Caco-2 (cell line): ENCODE measurements at regions not wholly inside any gene's neighbourhood (a gene's known extent, or its start where the extent isn't known, plus 50 kb on each side); places are given as distances from the start of the nearest gene placed in this dataset.

Experiments used
- BruUV-seq: library from RNA; stranded (reverse); fragments of 400-500 nt; replicated peaks from 2 replicates; lab custom pipeline; 2021; lab: Mats Ljungman, UMichigan
- CTCF ChIA-PET: fragments of 300-600 bp; sonication (Branson Sonifier 250); formaldehyde crosslinking; loops from one replicate; lab custom pipeline; 2022; ENCODE audit warnings: antibody characterized with exemption; lab: Charles Lee
- POLR2A ChIA-PET: fragments of 300-600 bp; sonication (Branson Sonifier 250); formaldehyde crosslinking; loops from one replicate; lab custom pipeline; 2022; ENCODE audit warnings: antibody characterized with exemption; lab: Charles Lee
- DNase-seq, 2 experiments: peaks; one replicate each; pipeline versions ENCODE4 v3.0.0 to v3.0.0-alpha.2; 2020 to 2022
- H3K27me3 ChIP-seq: replicated peaks from 2 replicates; pipeline ENCODE4 v1.6.0; 2011; ENCODE audit warnings: low read length; ENCODE audit not compliant: control insufficient read depth, insufficient read depth
- H3K36me3 ChIP-seq: 2 replicates; pipeline ENCODE4 v1.5.1; 2011; ENCODE audit warnings: low read length; ENCODE audit not compliant: control insufficient read depth, insufficient read depth
- H3K4me1 ChIP-seq: fragments of 250-450 bp; sonication (Bioruptor Pico); 2 replicates; pipeline ENCODE4 v1.5.1; 2020; ENCODE audit warnings: mild to moderate bottlenecking
- H3K4me3 ChIP-seq: 2 replicates; pipeline ENCODE4 v1.5.1; 2011; ENCODE audit warnings: low read depth, mild to moderate bottlenecking, control low read depth, low read length
- H3K9me3 ChIP-seq: fragments of 250-450 bp; sonication (Bioruptor Pico); 2 replicates; pipeline ENCODE4 v1.5.1; 2020; ENCODE audit warnings: mild to moderate bottlenecking, moderate library complexity
- H3K27ac Mint-ChIP-seq: one replicate; pipeline ENCODE4 v1.8.0; 2022; ENCODE audit warnings: mixed read lengths; ENCODE audit not compliant: unreplicated experiment
- H3K27me3 Mint-ChIP-seq: one replicate; pipeline ENCODE4 v1.8.0; 2022; ENCODE audit warnings: mixed read lengths; ENCODE audit not compliant: insufficient read depth, unreplicated experiment
- H3K36me3 Mint-ChIP-seq: one replicate; pipeline ENCODE4 v1.8.0; 2022; ENCODE audit warnings: mild to moderate bottlenecking, mixed read lengths; ENCODE audit not compliant: insufficient read depth, unreplicated experiment
- H3K4me1 Mint-ChIP-seq: one replicate; pipeline ENCODE4 v1.8.0; 2022; ENCODE audit warnings: low read depth, mixed read lengths; ENCODE audit not compliant: unreplicated experiment
- H3K4me3 Mint-ChIP-seq: one replicate; pipeline ENCODE4 v1.8.0; 2022; ENCODE audit warnings: mild to moderate bottlenecking, moderate library complexity, mixed read lengths; ENCODE audit not compliant: unreplicated experiment
- H3K9me3 Mint-ChIP-seq: one replicate; pipeline ENCODE4 v1.8.0; 2022; ENCODE audit warnings: mixed read lengths; ENCODE audit not compliant: unreplicated experiment
- intact Hi-C: fragments of 100-400 bp; cut with micrococcal nuclease; formaldehyde crosslinking; loops from one replicate; pipeline ENCODE4 v1.10.0; 2022; ENCODE audit not compliant: unreplicated experiment
- TF ChIP-seq, protein P1 (sequence below), 2 experiments: fragments of 200-600 bp in 1 of 2; IDR thresholded peaks; 1 replicate in 1 of 2; 2 replicates in 1 of 2; pipeline versions ENCODE4 v1.5.1 to v1.8.0; 2011 to 2022; ENCODE audit warnings: antibody characterized with exemption in 1 of 2, control low read depth in 1 of 2, inconsistent platforms in 1 of 2, low read depth in 1 of 2, low read length in 1 of 2, mild to moderate bottlenecking in 1 of 2, moderate library complexity in 1 of 2; ENCODE audit not compliant: insufficient read depth in 1 of 2, severe bottlenecking in 1 of 2, unreplicated experiment in 1 of 2

DNA sequence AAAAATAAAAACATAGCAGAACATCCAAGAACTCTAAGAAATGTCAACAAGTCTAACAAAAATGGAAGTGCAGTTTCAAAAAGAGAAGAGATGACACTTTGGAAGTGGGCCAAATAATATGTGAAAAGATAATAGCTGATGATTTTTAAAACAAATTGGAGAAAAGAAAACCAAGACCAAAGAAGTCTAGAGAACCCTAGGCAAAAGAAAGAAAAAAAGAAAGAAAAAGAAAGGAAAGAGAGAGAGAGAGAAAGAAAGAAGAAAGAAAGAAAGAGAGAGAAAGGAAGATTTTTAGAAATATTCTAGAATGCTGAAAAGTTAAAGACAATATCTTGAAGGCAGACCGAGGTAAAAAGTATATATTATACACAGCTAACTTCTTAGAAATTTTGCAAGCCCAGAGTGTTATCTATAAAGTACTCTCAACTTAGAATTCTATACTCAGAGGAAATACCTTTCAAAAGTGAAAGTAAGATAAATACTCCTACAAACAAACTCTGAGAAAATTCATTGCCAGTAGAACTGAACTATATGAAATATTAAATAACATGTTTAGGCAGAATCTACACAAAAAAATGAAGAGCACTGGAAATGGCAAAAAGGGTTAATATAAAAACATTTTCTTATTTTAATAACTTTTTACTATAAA, 138.7 kb upstream of the SMIM30 start:
- intact Hi-C loops: no loop called here
- no peak for DNase-seq
- H3K4me1 Mint-ChIP-seq: no peaks in the 10 kb centered on the region
- Histone ChIP-seq H3K4me1 (no peaks in the 10 kb centered on the region), H3K36me3 (no peaks in the 10 kb centered on the region), H3K9me3 (no peaks in the 10 kb centered on the region), H3K27me3 (no peaks in the 10 kb centered on the region), H3K4me3 (no peak overlapping the region)
- H3K36me3 Mint-ChIP-seq: no peaks in the 10 kb centered on the region
- ChIA-PET POLR2A (no interaction called here), CTCF (no interaction called here)
- no peak overlapping the region for H3K4me3 Mint-ChIP-seq
- no TSS peak for BruUV-seq
- H3K9me3 Mint-ChIP-seq: no peaks in the 10 kb centered on the region
- no peaks in the 10 kb centered on the region for H3K27me3 Mint-ChIP-seq
- TF ChIP-seq, protein P1, sequence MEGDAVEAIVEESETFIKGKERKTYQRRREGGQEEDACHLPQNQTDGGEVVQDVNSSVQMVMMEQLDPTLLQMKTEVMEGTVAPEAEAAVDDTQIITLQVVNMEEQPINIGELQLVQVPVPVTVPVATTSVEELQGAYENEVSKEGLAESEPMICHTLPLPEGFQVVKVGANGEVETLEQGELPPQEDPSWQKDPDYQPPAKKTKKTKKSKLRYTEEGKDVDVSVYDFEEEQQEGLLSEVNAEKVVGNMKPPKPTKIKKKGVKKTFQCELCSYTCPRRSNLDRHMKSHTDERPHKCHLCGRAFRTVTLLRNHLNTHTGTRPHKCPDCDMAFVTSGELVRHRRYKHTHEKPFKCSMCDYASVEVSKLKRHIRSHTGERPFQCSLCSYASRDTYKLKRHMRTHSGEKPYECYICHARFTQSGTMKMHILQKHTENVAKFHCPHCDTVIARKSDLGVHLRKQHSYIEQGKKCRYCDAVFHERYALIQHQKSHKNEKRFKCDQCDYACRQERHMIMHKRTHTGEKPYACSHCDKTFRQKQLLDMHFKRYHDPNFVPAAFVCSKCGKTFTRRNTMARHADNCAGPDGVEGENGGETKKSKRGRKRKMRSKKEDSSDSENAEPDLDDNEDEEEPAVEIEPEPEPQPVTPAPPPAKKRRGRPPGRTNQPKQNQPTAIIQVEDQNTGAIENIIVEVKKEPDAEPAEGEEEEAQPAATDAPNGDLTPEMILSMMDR (IDR thresholded peaks at IDR 0.05; ENCODE audit: insufficient read depth in 1 of 2, low read depth in 1 of 2, low read length in 1 of 2, severe bottlenecking in 1 of 2, unreplicated experiment in 1 of 2): no peak
- no peak overlapping the region for H3K27ac Mint-ChIP-seq

DNA sequence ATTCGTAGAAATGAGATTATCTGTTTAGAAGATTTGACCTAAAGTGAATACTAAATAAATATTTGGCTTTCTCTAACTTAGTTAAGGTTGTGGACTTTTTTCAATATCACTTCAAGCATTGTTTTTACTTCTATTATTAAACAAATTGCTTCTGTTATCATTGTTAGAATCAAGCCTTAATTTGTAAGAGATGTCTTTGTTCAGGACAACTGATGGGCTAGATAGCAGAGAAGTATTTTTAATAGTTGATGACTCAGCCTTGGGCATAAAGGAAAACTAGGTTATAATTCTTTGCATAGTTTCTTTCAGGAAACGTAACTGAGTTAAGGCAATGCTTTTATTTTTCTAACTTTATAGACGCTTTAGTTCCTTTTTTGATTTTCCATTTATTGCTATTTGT, 128.8 kb upstream of the SMIM30 start:
- H3K27me3 ChIP-seq: no peaks in the 10 kb centered on the region
- TF ChIP-seq, protein P1 (IDR thresholded peaks at IDR 0.05; ENCODE audit: insufficient read depth in 1 of 2, low read depth in 1 of 2, low read length in 1 of 2, severe bottlenecking in 1 of 2, unreplicated experiment in 1 of 2): no peak
- no peaks in the 10 kb centered on the region for H3K4me1 Mint-ChIP-seq
- ChIA-PET CTCF (no interaction called here), POLR2A (no interaction called here)
- H3K4me3 ChIP-seq: no peak overlapping the region
- no TSS peak for BruUV-seq
- intact Hi-C loops: no loop called here
- no peaks in the 10 kb centered on the region for H3K9me3 Mint-ChIP-seq
- H3K4me1 ChIP-seq: no peaks in the 10 kb centered on the region
- no peaks in the 10 kb centered on the region for H3K36me3 Mint-ChIP-seq
- H3K27ac Mint-ChIP-seq: no peak overlapping the region
- H3K27me3 Mint-ChIP-seq: peaks cover 6% of the 10 kb centered on the region
- H3K9me3 ChIP-seq: no peaks in the 10 kb centered on the region
- H3K36me3 ChIP-seq: no peaks in the 10 kb centered on the region
- H3K4me3 Mint-ChIP-seq: no peak overlapping the region
- no peak for DNase-seq

DNA sequence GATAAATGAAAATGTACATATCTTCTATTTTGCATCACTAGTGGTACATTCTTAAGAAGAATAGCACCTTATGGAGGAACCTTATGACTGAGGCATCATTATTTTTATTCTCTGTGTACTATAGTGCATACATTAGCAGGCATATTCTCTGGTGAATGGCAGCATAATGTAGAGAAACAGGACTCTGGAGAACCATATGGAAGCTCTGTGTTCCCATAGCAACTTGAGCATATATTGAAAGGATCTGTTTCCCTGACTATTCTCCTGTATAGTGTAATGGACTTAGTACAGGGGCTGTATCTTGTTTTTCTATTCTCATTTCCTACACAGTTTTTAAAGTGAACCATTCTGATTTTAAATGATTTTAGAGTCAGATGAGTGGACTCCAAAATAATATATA, 128.4 kb upstream of the SMIM30 start:
- no peaks in the 10 kb centered on the region for H3K9me3 ChIP-seq
- TF ChIP-seq, protein P1 (IDR thresholded peaks at IDR 0.05; ENCODE audit: insufficient read depth in 1 of 2, low read depth in 1 of 2, low read length in 1 of 2, severe bottlenecking in 1 of 2, unreplicated experiment in 1 of 2): no peak
- CTCF ChIA-PET: no interaction called here
- no peaks in the 10 kb centered on the region for H3K27me3 ChIP-seq
- no peak for DNase-seq
- no TSS peak for BruUV-seq
- H3K4me1 Mint-ChIP-seq: no peaks in the 10 kb centered on the region
- peaks cover 6% of the 10 kb centered on the region for H3K27me3 Mint-ChIP-seq
- H3K4me3 Mint-ChIP-seq: no peak overlapping the region
- H3K27ac Mint-ChIP-seq: no peak overlapping the region
- POLR2A ChIA-PET: no interaction called here
- H3K4me1 ChIP-seq: no peaks in the 10 kb centered on the region
- H3K36me3 Mint-ChIP-seq: no peaks in the 10 kb centered on the region
- no peaks in the 10 kb centered on the region for H3K36me3 ChIP-seq
- intact Hi-C loops: no loop called here
- H3K9me3 Mint-ChIP-seq: no peaks in the 10 kb centered on the region
- H3K4me3 ChIP-seq: no peak overlapping the region
